OCI-LY3 (cell line): ENCODE measurements at regions not wholly inside any gene's neighbourhood (a gene's known extent, or its start where the extent isn't known, plus 50 kb on each side); places are given as distances from the start of the nearest gene placed in this dataset.

Experiments used
- H2AFZ ChIP-seq: fragments of 200-600, 300-600 bp; shearing (Covaris generic); 2 replicates; pipeline ENCODE4 v1.6.0; 2014; ENCODE audit warnings: antibody characterized with exemption, low read depth, low read length
- H3K27ac ChIP-seq: fragments of 200-600, 300-600 bp; sonication (generic); 2 replicates; pipeline ENCODE4 v1.5.1; 2014; ENCODE audit warnings: mild to moderate bottlenecking, low read length, moderate library complexity, mixed read lengths
- H3K27me3 ChIP-seq: fragments of 200-600, 300-600 bp; sonication (generic); 2 replicates; pipeline ENCODE4 v1.6.1; 2014; ENCODE audit warnings: low read depth, low read length, mixed read lengths
- H3K36me3 ChIP-seq: fragments of 200-600, 300-600 bp; sonication (generic); replicated peaks from 2 replicates; pipeline ENCODE3; 2014; ENCODE audit warnings: low read depth, low read length, mixed read lengths
- H3K4me1 ChIP-seq: fragments of 300-600, 200-600 bp; sonication (generic); 2 replicates; pipeline ENCODE4 v1.6.1; 2014; ENCODE audit warnings: low read length, mixed read lengths
- H3K4me2 ChIP-seq: fragments of 200-600, 300-600 bp; sonication (generic); 2 replicates; pipeline ENCODE4 v1.6.1; 2014; ENCODE audit warnings: low read length, mixed read lengths
- H3K4me3 ChIP-seq: fragments of 300-600, 200-600 bp; sonication (generic); 2 replicates; pipeline ENCODE4 v1.5.1; 2014; ENCODE audit warnings: antibody characterized with exemption, mild to moderate bottlenecking, low read length, moderate library complexity
- H3K79me2 ChIP-seq: fragments of 300-600, 200-600 bp; shearing (Covaris generic); 2 replicates; pipeline ENCODE4 v1.6.1; 2014; ENCODE audit warnings: mild to moderate bottlenecking, low read length, mixed read lengths
- H3K9ac ChIP-seq: fragments of 300-600, 200-600 bp; shearing (Covaris generic); 2 replicates; pipeline ENCODE4 v1.6.0; 2014; ENCODE audit warnings: mild to moderate bottlenecking, low read length, moderate library complexity
- H3K9me3 ChIP-seq: fragments of 200-600, 300-600 bp; shearing (Covaris generic); 2 replicates; pipeline ENCODE4 v1.6.1; 2014; ENCODE audit warnings: low read length, mixed read lengths; ENCODE audit not compliant: insufficient read depth
- H4K20me1 ChIP-seq: fragments of 200-600, 300-600 bp; sonication (generic); 2 replicates; pipeline ENCODE4 v1.6.1; 2016; ENCODE audit warnings: low read length, mixed read lengths; ENCODE audit not compliant: insufficient read depth
- CTCF ChIP-seq: fragments of 200-600, 300-600 bp; sonication (generic); IDR thresholded peaks from 2 replicates; pipeline ENCODE4 v1.5.1; 2014; ENCODE audit warnings: antibody characterized with exemption, low read length, low read depth
- EZH2phosphoT487 ChIP-seq: fragments of 200-600 bp; shearing (Covaris generic); IDR thresholded peaks from 2 replicates; pipeline ENCODE4 v1.6.1; 2018; ENCODE audit warnings: antibody characterized with exemption, mixed run types, low read depth

GRCh38 chr6:43878823-43879495, 108.9 kb downstream of the VEGFA start:
- TF ChIP-seq EZH2phosphoT487 (no peak), CTCF (no peak)
- no peaks in the 10 kb centered on the region for H3K36me3 ChIP-seq
- no peak overlapping the region for H3K9ac ChIP-seq

GRCh38 chr6:43878127-43878634, 108.2 kb downstream of the VEGFA start:
- no peak overlapping the region for H3K9ac ChIP-seq

More at GRCh38 chr6:43878823-43879495, 108.9 kb downstream of the VEGFA start:
- Histone ChIP-seq H3K79me2 (no peaks in the 10 kb centered on the region), H3K27ac (no peak overlapping the region), H3K4me3 (no peak overlapping the region), H2AFZ (no peak overlapping the region), H3K4me1 (peaks cover 8% of the 10 kb centered on the region), H3K27me3 (no peaks in the 10 kb centered on the region), H3K9me3 (no peaks in the 10 kb centered on the region), H4K20me1 (no peaks in the 10 kb centered on the region), H3K4me2 (no peak overlapping the region)

GRCh38 chr6:43877463-43878126, 107.6 kb downstream of the VEGFA start:
- Histone ChIP-seq H3K4me3 (no peak overlapping the region), H3K4me1 (no peaks in the 10 kb centered on the region), H3K36me3 (no peaks in the 10 kb centered on the region), H3K9me3 (no peaks in the 10 kb centered on the region), H3K27me3 (peaks cover 7% of the 10 kb centered on the region), H3K27ac (no peak overlapping the region), H3K4me2 (no peak overlapping the region), H4K20me1 (no peaks in the 10 kb centered on the region), H3K79me2 (no peaks in the 10 kb centered on the region), H2AFZ (no peak overlapping the region), H3K9ac (no peak overlapping the region)
- TF ChIP-seq CTCF, result no peak
- no peak for TF ChIP-seq EZH2phosphoT487

More at GRCh38 chr6:43878127-43878634, 108.2 kb downstream of the VEGFA start:
- H3K4me1 ChIP-seq, result peaks cover under 1% of the 10 kb centered on the region; the same call in 1 of the 2 replicates
- H2AFZ ChIP-seq, result no peak overlapping the region
- H3K9me3 ChIP-seq, result no peaks in the 10 kb centered on the region
- H3K36me3 ChIP-seq, result no peaks in the 10 kb centered on the region
- no peak overlapping the region for H3K4me2 ChIP-seq
- H3K79me2 ChIP-seq, result no peaks in the 10 kb centered on the region
- H4K20me1 ChIP-seq, result no peaks in the 10 kb centered on the region
- no peak overlapping the region for H3K27ac ChIP-seq
- no peak for TF ChIP-seq CTCF
- TF ChIP-seq EZH2phosphoT487, result no peak
- H3K27me3 ChIP-seq, result 0 out of 2 replicates have a peak, but pooled peaks cover 3% of the 10 kb centered on the region
- H3K4me3 ChIP-seq, result no peak overlapping the region

- no peak overlapping the region for H3K4me3 ChIP-seq
- no peaks in the 10 kb centered on the region for H3K36me3 ChIP-seq
- TF ChIP-seq CTCF, result no peak
- no peak for TF ChIP-seq EZH2phosphoT487
- H2AFZ ChIP-seq, result no peak overlapping the region
- no peaks in the 10 kb centered on the region for H4K20me1 ChIP-seq
- H3K79me2 ChIP-seq, result no peaks in the 10 kb centered on the region
- H3K9ac ChIP-seq, result no peak overlapping the region
- H3K9me3 ChIP-seq, result no peaks in the 10 kb centered on the region
- H3K27ac ChIP-seq, result no peak overlapping the region
- H3K27me3 ChIP-seq, result peaks cover 11% of the 10 kb centered on the region
- no peak overlapping the region for H3K4me2 ChIP-seq
- no peaks in the 10 kb centered on the region for H3K4me1 ChIP-seq
Measured at GRCh38 chr6:43877036-43877435, 107.0 kb downstream of the VEGFA start.
